HG02678 (cell line): ENCODE measurements at regions not wholly inside any gene's neighbourhood (a gene's known extent, or its start where the extent isn't known, plus 50 kb on each side); places are given as distances from the start of the nearest gene placed in this dataset.
"Not testable (repeated sequence)": the region's sequence is repeated elsewhere in the genome, so short reads cannot be mapped to it uniquely, and the experiment has no call there.

Source experiments
- ATAC-seq: cut with Tn5 transposase; IDR thresholded peaks from one replicate; pipeline ENCODE4 v1.9.1; 2021; ENCODE audit warnings: mild to moderate bottlenecking, moderate library complexity; ENCODE audit not compliant: unreplicated experiment

- ATAC-seq: no peak
These were observed 153.1 kb upstream of the THUMPD2 start for GRCh38 chr2:39932198-39932597.

- no peak for ATAC-seq
These were observed 151.3 kb upstream of the THUMPD2 start for GRCh38 chr2:39930175-39930917.

- no peak for ATAC-seq
These were observed 150.5 kb upstream of the THUMPD2 start for GRCh38 chr2:39929531-39929930.

- no peak for ATAC-seq
These were observed 146.3 kb upstream of the THUMPD2 start for GRCh38 chr2:39925312-39925711.

GRCh38 chr2:39923455-39923854 is 144.4 kb upstream of the THUMPD2 start:
- no peak for ATAC-seq

GRCh38 chr2:39922679-39923405 is 143.8 kb upstream of the THUMPD2 start:
- no peak for ATAC-seq

- no peak for ATAC-seq
These were observed 141.3 kb upstream of the THUMPD2 start for GRCh38 chr2:39920307-39920801.

- no peak for ATAC-seq
These were observed 140.7 kb upstream of the THUMPD2 start for GRCh38 chr2:39919511-39920306.

GRCh38 chr2:39918886-39919285 is 139.8 kb upstream of the THUMPD2 start:
- ATAC-seq: no peak

- ATAC-seq: not testable (repeated sequence)
These were observed 138.3 kb upstream of the THUMPD2 start for GRCh38 chr2:39917371-39917770.

GRCh38 chr2:39914949-39915348 is 135.9 kb upstream of the THUMPD2 start:
- ATAC-seq: no peak

- ATAC-seq: peak; percentile 82
These were observed 134.8 kb upstream of the THUMPD2 start for GRCh38 chr2:39913648-39914461.

- ATAC-seq: no peak
These were observed 123.0 kb upstream of the THUMPD2 start for GRCh38 chr2:39902103-39902502.

GRCh38 chr2:39898934-39899333 is 119.9 kb upstream of the THUMPD2 start:
- no peak for ATAC-seq

- ATAC-seq: no peak
These were observed 118.2 kb upstream of the THUMPD2 start for GRCh38 chr2:39897273-39897672.

GRCh38 chr2:39894082-39894481 is 115.0 kb upstream of the THUMPD2 start:
- no peak for ATAC-seq

GRCh38 chr2:39893616-39894015 is 114.6 kb upstream of the THUMPD2 start:
- ATAC-seq: no peak

- ATAC-seq: no peak
These were observed 102.9 kb upstream of the THUMPD2 start for GRCh38 chr2:39881948-39882347.

- ATAC-seq: no peak
These were observed 102.4 kb upstream of the THUMPD2 start for GRCh38 chr2:39881494-39881893.

- not testable (repeated sequence) for ATAC-seq
These were observed 99.9 kb upstream of the THUMPD2 start for GRCh38 chr2:39879001-39879400.

- no peak for ATAC-seq
These were observed 96.8 kb upstream of the THUMPD2 start for GRCh38 chr2:39875914-39876267.
